Liver (tissue), 8 donors: ENCODE measurements at regions not wholly inside any gene's neighbourhood (a gene's known extent, or its start where the extent isn't known, plus 50 kb on each side); places are given as distances from the start of the nearest gene placed in this dataset.

Experiments
- DNase-seq: peaks from one replicate; pipeline ENCODE4 v3.0.0-alpha.2; 2017; ENCODE audit warnings: low spot score
- H3K27ac ChIP-seq, 2 donors: one replicate each; pipeline ENCODE4 v1.7.0; 2013; ENCODE audit warnings: inconsistent platforms in 2 of 2, low read length in 2 of 2, control low read depth in 1 of 2, low read depth in 1 of 2, mild to moderate bottlenecking in 1 of 2
- H3K27me3 ChIP-seq, 4 donors: one replicate each; pipeline versions ENCODE4 v1.6.1 to v1.7.0; 2013; ENCODE audit warnings: low read length in 3 of 4, inconsistent platforms in 1 of 4, mild to moderate bottlenecking in 1 of 4, moderate library complexity in 1 of 4; ENCODE audit not compliant: control insufficient read depth in 4 of 4, insufficient read depth in 4 of 4
- H3K36me3 ChIP-seq, 4 donors: one replicate each; pipeline versions ENCODE4 v1.6.1 to v1.7.0; 2013; ENCODE audit warnings: low read length in 3 of 4, mild to moderate bottlenecking in 3 of 4, low read depth in 1 of 4, moderate library complexity in 1 of 4; ENCODE audit not compliant: control insufficient read depth in 4 of 4, insufficient read depth in 3 of 4
- H3K4me1 ChIP-seq, 4 donors: one replicate each; pipeline versions ENCODE4 v1.6.1 to v1.7.0; 2013; ENCODE audit warnings: low read length in 3 of 4, mild to moderate bottlenecking in 3 of 4, moderate library complexity in 1 of 4; ENCODE audit not compliant: control insufficient read depth in 4 of 4, insufficient read depth in 4 of 4
- H3K4me3 ChIP-seq, 3 donors: one replicate each; pipeline versions ENCODE4 v1.6.1 to v1.7.0; 2013; ENCODE audit warnings: low read length in 3 of 3, control low read depth in 1 of 3, low read depth in 1 of 3, mild to moderate bottlenecking in 1 of 3
- H3K9ac ChIP-seq, 2 donors: one replicate each; pipeline ENCODE4 v1.7.0; 2013; ENCODE audit warnings: low read length in 2 of 2, mild to moderate bottlenecking in 2 of 2, moderate library complexity in 2 of 2, control low read depth in 1 of 2, low read depth in 1 of 2
- H3K9me3 ChIP-seq, 4 donors: one replicate each; pipeline versions ENCODE4 v1.6.1 to v1.7.0; 2013; ENCODE audit warnings: low read length in 3 of 4; ENCODE audit not compliant: control insufficient read depth in 4 of 4
- EGR1 ChIP-seq, 2 donors: IDR thresholded peaks; 2 replicates each; pipeline ENCODE4 v1.6.1; 2016 to 2018; ENCODE audit warnings: antibody characterized with exemption in 2 of 2, low read depth in 2 of 2
- FOXA1 ChIP-seq: IDR thresholded peaks from 2 replicates; pipeline ENCODE4 v1.6.1; 2016; ENCODE audit warnings: antibody characterized with exemption
- FOXA2 ChIP-seq: IDR thresholded peaks from 2 replicates; pipeline ENCODE4 v1.6.1; 2016; ENCODE audit warnings: antibody characterized with exemption
- GABPA ChIP-seq, 2 donors: IDR thresholded peaks in 1 of 2; conservative IDR thresholded peaks in 1 of 2; 2 replicates each; pipeline ENCODE4 v1.6.1; 2016; ENCODE audit warnings: antibody characterized with exemption in 2 of 2, mild to moderate bottlenecking in 1 of 2, moderate library complexity in 1 of 2
- HNF4A ChIP-seq, 2 donors: conservative IDR thresholded peaks; 2 replicates each; pipeline ENCODE4 v1.6.1; 2016; ENCODE audit warnings: antibody characterized with exemption in 2 of 2, mild to moderate bottlenecking in 2 of 2
- HNF4G ChIP-seq: IDR thresholded peaks from 2 replicates; pipeline ENCODE4 v1.6.1; 2016; ENCODE audit warnings: antibody characterized with exemption
- JUND ChIP-seq, 2 donors: IDR thresholded peaks; 2 replicates each; pipeline ENCODE4 v1.6.1; 2016; ENCODE audit warnings: antibody characterized with exemption in 2 of 2
- NR2F2 ChIP-seq: IDR thresholded peaks from 2 replicates; pipeline ENCODE4 v1.6.1; 2016; ENCODE audit warnings: antibody characterized with exemption
- RAD21 ChIP-seq, 2 donors: IDR thresholded peaks; 2 replicates each; pipeline ENCODE4 v1.6.1; 2016; ENCODE audit warnings: antibody characterized with exemption in 2 of 2, mild to moderate bottlenecking in 2 of 2
- RXRA ChIP-seq, 2 donors: IDR thresholded peaks; 2 replicates each; pipeline ENCODE4 v1.6.1; 2017 to 2018; ENCODE audit warnings: antibody characterized with exemption in 2 of 2, mild to moderate bottlenecking in 1 of 2
- SP1 ChIP-seq: IDR thresholded peaks from 2 replicates; pipeline ENCODE4 v1.6.1; 2018; ENCODE audit warnings: antibody characterized with exemption, mild to moderate bottlenecking
- TAF1 ChIP-seq: conservative IDR thresholded peaks from 2 replicates; pipeline ENCODE4 v1.6.1; 2016; ENCODE audit warnings: antibody characterized with exemption, mild to moderate bottlenecking
- YY1 ChIP-seq: IDR thresholded peaks from 2 replicates; pipeline ENCODE4 v1.6.1; 2016; ENCODE audit warnings: antibody characterized with exemption, mild to moderate bottlenecking
- WGBS: extraction: QIAGEN DNeasy Blood & Tissue Kit; methylation state at CpG from one replicate; pipeline ENCODE4 v1.1.7; 2013; 5-methylcytosine and 5-hydroxymethylcytosine counted together
- TF ChIP-seq, protein P1 (sequence below): IDR thresholded peaks from 2 replicates; pipeline ENCODE4 v1.6.1; 2016; ENCODE audit warnings: antibody characterized with exemption
- TF ChIP-seq, protein P2 (sequence below): fragments of 150-350 bp; IDR thresholded peaks from 2 replicates; pipeline ENCODE4 v1.5.1; 2017; ENCODE audit warnings: improper control_type of control experiment, low read depth, low read length; ENCODE audit not compliant: missing input control
- TF ChIP-seq, protein P3 (sequence below): IDR thresholded peaks from 2 replicates; pipeline ENCODE4 v1.6.1; 2016; ENCODE audit warnings: antibody characterized with exemption, mild to moderate bottlenecking
- TF ChIP-seq, protein P4 (sequence below): IDR thresholded peaks from 2 replicates; pipeline ENCODE4 v1.6.1; 2016; ENCODE audit warnings: antibody characterized with exemption
- TF ChIP-seq, protein P5 (sequence below): IDR thresholded peaks from 2 replicates; pipeline ENCODE4 v1.6.1; 2016; ENCODE audit warnings: antibody characterized with exemption
- donor health status: healthy.
- donor health status: healthy.
- donor health status: healthy.
- donor health status: healthy.
- donor health status: healthy.

DNA sequence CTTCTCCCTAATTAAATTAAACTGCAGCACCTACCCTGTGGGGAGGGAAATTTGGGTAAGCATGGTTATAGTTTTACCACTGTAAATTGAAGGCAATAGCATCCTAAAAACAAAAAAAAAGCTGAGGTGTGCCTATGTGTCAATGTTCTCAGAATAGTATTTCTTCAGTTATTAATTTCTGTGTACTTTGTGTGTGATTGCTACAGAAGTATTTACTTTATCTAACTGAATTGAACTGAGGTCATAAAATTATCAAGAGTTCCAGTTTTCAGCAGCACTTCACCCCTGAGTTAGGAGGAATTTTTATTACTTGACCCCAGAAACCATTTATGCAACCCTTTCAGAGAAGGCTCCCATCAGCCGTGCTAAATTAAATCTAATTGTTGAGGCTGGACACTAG is 333.6 kb upstream of the ALCAM start:
- H3K27me3 ChIP-seq, result no peaks in the 10 kb centered on the region
- 80% methylated on average over 1 of the region's 1 CpG for WGBS
- no peak for DNase-seq
- no peak overlapping the region for H3K9ac ChIP-seq
- no peak overlapping the region for H3K4me3 ChIP-seq
- TF ChIP-seq FOXA1 (no peak), RAD21 (IDR thresholded peaks at IDR 0.05) (no peak), HNF4G (no peak), FOXA2 (no peak), TAF1 (no peak), EGR1 (IDR thresholded peaks at IDR 0.05; ENCODE audit: low read depth in 2 of 2) (no peak), HNF4A (conservative IDR thresholded peaks at IDR 0.05) (no peak), NR2F2 (no peak), RXRA (IDR thresholded peaks at IDR 0.05) (no peak), GABPA (IDR thresholded peaks at IDR 0.05 in 1 of 2, conservative IDR thresholded peaks at IDR 0.05 in 1 of 2) (no peak), YY1 (no peak), SP1 (no peak), JUND (IDR thresholded peaks at IDR 0.05) (no peak)
- TF ChIP-seq, protein P1, sequence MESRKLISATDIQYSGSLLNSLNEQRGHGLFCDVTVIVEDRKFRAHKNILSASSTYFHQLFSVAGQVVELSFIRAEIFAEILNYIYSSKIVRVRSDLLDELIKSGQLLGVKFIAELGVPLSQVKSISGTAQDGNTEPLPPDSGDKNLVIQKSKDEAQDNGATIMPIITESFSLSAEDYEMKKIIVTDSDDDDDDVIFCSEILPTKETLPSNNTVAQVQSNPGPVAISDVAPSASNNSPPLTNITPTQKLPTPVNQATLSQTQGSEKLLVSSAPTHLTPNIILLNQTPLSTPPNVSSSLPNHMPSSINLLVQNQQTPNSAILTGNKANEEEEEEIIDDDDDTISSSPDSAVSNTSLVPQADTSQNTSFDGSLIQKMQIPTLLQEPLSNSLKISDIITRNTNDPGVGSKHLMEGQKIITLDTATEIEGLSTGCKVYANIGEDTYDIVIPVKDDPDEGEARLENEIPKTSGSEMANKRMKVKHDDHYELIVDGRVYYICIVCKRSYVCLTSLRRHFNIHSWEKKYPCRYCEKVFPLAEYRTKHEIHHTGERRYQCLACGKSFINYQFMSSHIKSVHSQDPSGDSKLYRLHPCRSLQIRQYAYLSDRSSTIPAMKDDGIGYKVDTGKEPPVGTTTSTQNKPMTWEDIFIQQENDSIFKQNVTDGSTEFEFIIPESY, result no peak
- TF ChIP-seq, protein P2, sequence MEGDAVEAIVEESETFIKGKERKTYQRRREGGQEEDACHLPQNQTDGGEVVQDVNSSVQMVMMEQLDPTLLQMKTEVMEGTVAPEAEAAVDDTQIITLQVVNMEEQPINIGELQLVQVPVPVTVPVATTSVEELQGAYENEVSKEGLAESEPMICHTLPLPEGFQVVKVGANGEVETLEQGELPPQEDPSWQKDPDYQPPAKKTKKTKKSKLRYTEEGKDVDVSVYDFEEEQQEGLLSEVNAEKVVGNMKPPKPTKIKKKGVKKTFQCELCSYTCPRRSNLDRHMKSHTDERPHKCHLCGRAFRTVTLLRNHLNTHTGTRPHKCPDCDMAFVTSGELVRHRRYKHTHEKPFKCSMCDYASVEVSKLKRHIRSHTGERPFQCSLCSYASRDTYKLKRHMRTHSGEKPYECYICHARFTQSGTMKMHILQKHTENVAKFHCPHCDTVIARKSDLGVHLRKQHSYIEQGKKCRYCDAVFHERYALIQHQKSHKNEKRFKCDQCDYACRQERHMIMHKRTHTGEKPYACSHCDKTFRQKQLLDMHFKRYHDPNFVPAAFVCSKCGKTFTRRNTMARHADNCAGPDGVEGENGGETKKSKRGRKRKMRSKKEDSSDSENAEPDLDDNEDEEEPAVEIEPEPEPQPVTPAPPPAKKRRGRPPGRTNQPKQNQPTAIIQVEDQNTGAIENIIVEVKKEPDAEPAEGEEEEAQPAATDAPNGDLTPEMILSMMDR, result no peak
- TF ChIP-seq, protein P3, sequence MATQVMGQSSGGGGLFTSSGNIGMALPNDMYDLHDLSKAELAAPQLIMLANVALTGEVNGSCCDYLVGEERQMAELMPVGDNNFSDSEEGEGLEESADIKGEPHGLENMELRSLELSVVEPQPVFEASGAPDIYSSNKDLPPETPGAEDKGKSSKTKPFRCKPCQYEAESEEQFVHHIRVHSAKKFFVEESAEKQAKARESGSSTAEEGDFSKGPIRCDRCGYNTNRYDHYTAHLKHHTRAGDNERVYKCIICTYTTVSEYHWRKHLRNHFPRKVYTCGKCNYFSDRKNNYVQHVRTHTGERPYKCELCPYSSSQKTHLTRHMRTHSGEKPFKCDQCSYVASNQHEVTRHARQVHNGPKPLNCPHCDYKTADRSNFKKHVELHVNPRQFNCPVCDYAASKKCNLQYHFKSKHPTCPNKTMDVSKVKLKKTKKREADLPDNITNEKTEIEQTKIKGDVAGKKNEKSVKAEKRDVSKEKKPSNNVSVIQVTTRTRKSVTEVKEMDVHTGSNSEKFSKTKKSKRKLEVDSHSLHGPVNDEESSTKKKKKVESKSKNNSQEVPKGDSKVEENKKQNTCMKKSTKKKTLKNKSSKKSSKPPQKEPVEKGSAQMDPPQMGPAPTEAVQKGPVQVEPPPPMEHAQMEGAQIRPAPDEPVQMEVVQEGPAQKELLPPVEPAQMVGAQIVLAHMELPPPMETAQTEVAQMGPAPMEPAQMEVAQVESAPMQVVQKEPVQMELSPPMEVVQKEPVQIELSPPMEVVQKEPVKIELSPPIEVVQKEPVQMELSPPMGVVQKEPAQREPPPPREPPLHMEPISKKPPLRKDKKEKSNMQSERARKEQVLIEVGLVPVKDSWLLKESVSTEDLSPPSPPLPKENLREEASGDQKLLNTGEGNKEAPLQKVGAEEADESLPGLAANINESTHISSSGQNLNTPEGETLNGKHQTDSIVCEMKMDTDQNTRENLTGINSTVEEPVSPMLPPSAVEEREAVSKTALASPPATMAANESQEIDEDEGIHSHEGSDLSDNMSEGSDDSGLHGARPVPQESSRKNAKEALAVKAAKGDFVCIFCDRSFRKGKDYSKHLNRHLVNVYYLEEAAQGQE, result no peak
- TF ChIP-seq, protein P4, sequence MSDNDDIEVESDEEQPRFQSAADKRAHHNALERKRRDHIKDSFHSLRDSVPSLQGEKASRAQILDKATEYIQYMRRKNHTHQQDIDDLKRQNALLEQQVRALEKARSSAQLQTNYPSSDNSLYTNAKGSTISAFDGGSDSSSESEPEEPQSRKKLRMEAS, result no peak
- H3K36me3 ChIP-seq, result no peaks in the 10 kb centered on the region
- no peak overlapping the region for H3K27ac ChIP-seq
- no peaks in the 10 kb centered on the region for H3K9me3 ChIP-seq
- no peaks in the 10 kb centered on the region for H3K4me1 ChIP-seq

DNA sequence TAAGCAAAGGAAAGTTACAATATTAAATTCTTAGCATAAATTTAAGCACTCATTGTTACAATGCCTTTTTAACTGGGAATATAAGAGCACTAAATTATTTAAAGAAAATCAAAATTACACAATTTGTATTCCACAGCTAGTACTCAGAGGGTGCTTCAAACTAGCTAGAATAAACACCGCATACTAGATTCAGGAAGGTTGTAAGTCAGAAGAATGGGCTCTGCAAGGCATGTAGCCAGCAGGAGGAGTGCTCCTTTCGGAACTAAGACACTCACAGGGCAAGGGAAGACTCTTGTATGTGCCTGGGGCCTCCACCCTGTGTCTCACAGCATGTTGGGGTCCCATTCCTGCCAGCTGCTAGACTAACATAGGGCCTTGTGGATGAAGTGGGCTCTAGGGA is 327.7 kb upstream of the ALCAM start:
- Histone ChIP-seq H3K9ac (no peak overlapping the region), H3K27me3 (no peaks in the 10 kb centered on the region), H3K9me3 (no peaks in the 10 kb centered on the region), H3K4me3 (no peak overlapping the region), H3K27ac (no peak overlapping the region), H3K4me1 (peaks cover 0 to 8% (median 0%) of the 10 kb centered on the region in 4 donors), H3K36me3 (no peaks in the 10 kb centered on the region)
- DNase-seq, result no peak
- 94% methylated on average over 2 of the region's 2 CpGs for WGBS
- TF ChIP-seq, protein P3, result no peak
- no peak for TF ChIP-seq FOXA2
- TF ChIP-seq, protein P2, result no peak
- no peak for TF ChIP-seq YY1
- TF ChIP-seq RAD21 (IDR thresholded peaks at IDR 0.05), result no peak
- TF ChIP-seq EGR1 (IDR thresholded peaks at IDR 0.05; ENCODE audit: low read depth in 2 of 2), result no peak
- no peak for TF ChIP-seq GABPA (IDR thresholded peaks at IDR 0.05 in 1 of 2, conservative IDR thresholded peaks at IDR 0.05 in 1 of 2)
- no peak for TF ChIP-seq TAF1
- no peak for TF ChIP-seq HNF4A (conservative IDR thresholded peaks at IDR 0.05)
- no peak for TF ChIP-seq FOXA1
- TF ChIP-seq, protein P5, sequence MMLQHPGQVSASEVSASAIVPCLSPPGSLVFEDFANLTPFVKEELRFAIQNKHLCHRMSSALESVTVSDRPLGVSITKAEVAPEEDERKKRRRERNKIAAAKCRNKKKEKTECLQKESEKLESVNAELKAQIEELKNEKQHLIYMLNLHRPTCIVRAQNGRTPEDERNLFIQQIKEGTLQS, result no peak
- no peak for TF ChIP-seq SP1
- no peak for TF ChIP-seq JUND (IDR thresholded peaks at IDR 0.05)
- no peak for TF ChIP-seq NR2F2
- no peak for TF ChIP-seq HNF4G
